H1 (cell line): ENCODE measurements at regions not wholly inside any gene's neighbourhood (a gene's known extent, or its start where the extent isn't known, plus 50 kb on each side); places are given as distances from the start of the nearest gene placed in this dataset.

Source experiments
- BRCA1 ChIP-seq: IDR thresholded peaks from 2 replicates; pipeline ENCODE4 v1.6.1; 2012; ENCODE audit warnings: low read depth, low read length, improper control_type of control experiment
- CHD7 ChIP-seq: fragments of 300-600 bp; sonication (generic); IDR thresholded peaks from 2 replicates; pipeline ENCODE4 v1.7.1; 2012; ENCODE audit warnings: low read length, moderate library complexity, mild to moderate bottlenecking, inconsistent platforms; ENCODE audit not compliant: insufficient replicate concordance
- CTBP2 ChIP-seq: IDR thresholded peaks from 2 replicates; pipeline ENCODE4 v1.7.0; 2011; ENCODE audit warnings: borderline replicate concordance, mild to moderate bottlenecking, moderate library complexity, mixed read lengths, low read length; ENCODE audit not compliant: insufficient read depth, insufficient read length
- KDM4A ChIP-seq: IDR thresholded peaks from one replicate; pipeline ENCODE4 v1.7.1; 2012; ENCODE audit warnings: low read depth, mild to moderate bottlenecking, moderate library complexity, low read length, inconsistent platforms; ENCODE audit not compliant: severe bottlenecking
- KDM5A ChIP-seq: fragments of 200-600 bp; IDR thresholded peaks from 2 replicates; pipeline ENCODE4 v1.7.1; 2012; ENCODE audit warnings: mild to moderate bottlenecking, low read length, inconsistent platforms, mixed read lengths
- MAX ChIP-seq: IDR thresholded peaks from 2 replicates; pipeline ENCODE4 v1.6.1; 2012; ENCODE audit warnings: inconsistent platforms
- RAD21 ChIP-seq, 2 experiments: IDR thresholded peaks in 1 of 2; conservative IDR thresholded peaks in 1 of 2; 2 replicates each; pipeline ENCODE4 v1.6.1; 2011; ENCODE audit warnings: low read depth in 2 of 2, low read length in 2 of 2, improper control_type of control experiment in 1 of 2, inconsistent platforms in 1 of 2, mild to moderate bottlenecking in 1 of 2, moderate library complexity in 1 of 2
- RBBP5 ChIP-seq: IDR thresholded peaks from 2 replicates; pipeline ENCODE4 v1.7.1; 2012; ENCODE audit warnings: low read depth, mild to moderate bottlenecking, inconsistent platforms, low read length, moderate library complexity, borderline replicate concordance
- TCF12 ChIP-seq: IDR thresholded peaks from 2 replicates; pipeline ENCODE4 v1.6.1; 2011; ENCODE audit warnings: low read depth, mild to moderate bottlenecking, low read length

GRCh38 chr6:1039191-1039590 lies 272.7 kb upstream of the FOXQ1 start (continued):
- TF ChIP-seq CHD7 (no peak), CTBP2 (no peak), KDM4A (no peak), RBBP5 (no peak), TCF12 (no peak), MAX (no peak), KDM5A (no peak), RAD21 (IDR thresholded peaks at IDR 0.05 in 1 of 2, conservative IDR thresholded peaks at IDR 0.05 in 1 of 2; ENCODE audit: low read depth in 2 of 2, low read length in 2 of 2) (no peak), BRCA1 (no peak)
